ENCODE measurements at regions not wholly inside any gene's neighbourhood (a gene's known extent, or its start where the extent isn't known, plus 50 kb on each side); places are given as distances from the start of the nearest gene placed in this dataset.

DNA sequence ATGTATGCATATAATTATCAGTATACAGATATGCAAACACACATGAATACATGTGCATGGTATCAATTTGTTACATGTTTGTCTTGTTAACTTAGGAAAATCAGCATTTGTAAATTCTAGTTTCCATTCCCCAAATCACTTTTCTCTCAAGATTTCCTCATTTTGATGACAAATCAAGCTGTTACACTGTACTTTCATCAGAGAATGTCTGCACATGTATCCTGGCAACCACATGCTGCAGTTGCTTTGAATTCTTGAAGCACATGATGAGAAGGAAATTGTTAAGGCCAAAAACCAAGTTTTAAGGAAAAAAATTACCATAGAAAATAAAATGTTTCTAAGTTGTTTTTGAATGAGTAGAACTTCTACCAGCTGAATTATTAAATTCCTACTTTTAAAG lies 1834.5 kb downstream of the EFNA5 start:
- Histone ChIP-seq H3K36me3 (no peaks in the 10 kb centered on the region), H3K9me3 (no peaks in the 10 kb centered on the region), H3K27ac (no peak overlapping the region), H3K27me3 (no peaks in the 10 kb centered on the region), H3K4me1 (no peaks in the 10 kb centered on the region), H3K4me3 (no peak overlapping the region)
- TF ChIP-seq, protein P1, sequence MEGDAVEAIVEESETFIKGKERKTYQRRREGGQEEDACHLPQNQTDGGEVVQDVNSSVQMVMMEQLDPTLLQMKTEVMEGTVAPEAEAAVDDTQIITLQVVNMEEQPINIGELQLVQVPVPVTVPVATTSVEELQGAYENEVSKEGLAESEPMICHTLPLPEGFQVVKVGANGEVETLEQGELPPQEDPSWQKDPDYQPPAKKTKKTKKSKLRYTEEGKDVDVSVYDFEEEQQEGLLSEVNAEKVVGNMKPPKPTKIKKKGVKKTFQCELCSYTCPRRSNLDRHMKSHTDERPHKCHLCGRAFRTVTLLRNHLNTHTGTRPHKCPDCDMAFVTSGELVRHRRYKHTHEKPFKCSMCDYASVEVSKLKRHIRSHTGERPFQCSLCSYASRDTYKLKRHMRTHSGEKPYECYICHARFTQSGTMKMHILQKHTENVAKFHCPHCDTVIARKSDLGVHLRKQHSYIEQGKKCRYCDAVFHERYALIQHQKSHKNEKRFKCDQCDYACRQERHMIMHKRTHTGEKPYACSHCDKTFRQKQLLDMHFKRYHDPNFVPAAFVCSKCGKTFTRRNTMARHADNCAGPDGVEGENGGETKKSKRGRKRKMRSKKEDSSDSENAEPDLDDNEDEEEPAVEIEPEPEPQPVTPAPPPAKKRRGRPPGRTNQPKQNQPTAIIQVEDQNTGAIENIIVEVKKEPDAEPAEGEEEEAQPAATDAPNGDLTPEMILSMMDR (IDR thresholded peaks at IDR 0.05) = no peak
- no peak for DNase-seq (ENCODE audit: low spot score in 2 of 2)
- intact Hi-C loops (cut with DNase I) = no loop called here

DNA sequence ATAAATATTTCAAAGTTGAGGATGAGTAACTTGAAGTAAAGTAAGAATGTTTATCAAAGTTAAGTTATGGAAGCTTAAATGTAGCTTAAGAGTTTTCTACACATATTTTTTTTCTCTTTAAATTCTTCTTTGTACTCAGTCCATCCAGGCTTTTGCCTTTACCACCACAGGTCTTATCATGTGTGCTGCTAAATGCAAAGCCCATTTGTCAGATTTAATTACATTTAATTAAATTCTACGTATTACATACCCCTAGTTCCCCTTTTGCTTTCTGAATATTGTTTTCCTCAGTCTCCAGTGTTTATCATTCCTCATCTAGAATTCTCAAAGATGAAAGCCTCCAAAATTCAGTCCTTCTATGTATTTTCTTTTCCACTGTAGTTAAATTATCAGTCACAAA lies 1841.9 kb downstream of the EFNA5 start:
- Histone ChIP-seq H3K4me1 (peaks cover 0 to 6% of the 10 kb centered on the region in 2 donors), H3K27me3 (no peaks in the 10 kb centered on the region), H3K9me3 (no peaks in the 10 kb centered on the region), H3K27ac (no peak overlapping the region), H3K36me3 (no peaks in the 10 kb centered on the region), H3K4me3 (no peak overlapping the region)
- no peak for DNase-seq (ENCODE audit: low spot score in 2 of 2)
- TF ChIP-seq, protein P1 (IDR thresholded peaks at IDR 0.05) = no peak
- intact Hi-C loops (cut with DNase I) = no loop called here

DNA sequence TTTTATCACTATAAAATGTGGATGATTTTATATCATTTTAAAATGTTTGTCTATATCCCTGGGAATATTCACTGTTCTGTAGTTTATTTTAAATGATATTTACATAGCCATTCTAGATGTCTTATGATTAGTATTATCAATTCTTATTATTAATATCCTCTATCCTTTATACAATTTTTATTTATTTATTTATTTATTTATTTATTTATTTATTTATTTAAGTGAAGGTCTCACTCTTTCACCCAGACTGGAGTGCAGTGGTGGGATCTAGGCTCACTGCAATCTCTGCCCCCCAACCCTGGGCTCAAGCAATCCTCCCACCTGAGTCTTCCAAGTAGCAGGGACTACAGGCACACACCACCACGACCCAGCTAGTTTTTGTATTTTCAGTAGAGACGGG lies 1848.9 kb downstream of the EFNA5 start:
- Histone ChIP-seq H3K27ac (no peak overlapping the region), H3K9me3 (no peaks in the 10 kb centered on the region), H3K27me3 (no peaks in the 10 kb centered on the region), H3K36me3 (no peaks in the 10 kb centered on the region), H3K4me3 (no peak overlapping the region), H3K4me1 (peaks cover 0 to 6% of the 10 kb centered on the region in 2 donors)
- TF ChIP-seq, protein P1 (IDR thresholded peaks at IDR 0.05) = no peak
- intact Hi-C loops (cut with DNase I) = no loop called here
- no peak for DNase-seq (ENCODE audit: low spot score in 2 of 2)

DNA sequence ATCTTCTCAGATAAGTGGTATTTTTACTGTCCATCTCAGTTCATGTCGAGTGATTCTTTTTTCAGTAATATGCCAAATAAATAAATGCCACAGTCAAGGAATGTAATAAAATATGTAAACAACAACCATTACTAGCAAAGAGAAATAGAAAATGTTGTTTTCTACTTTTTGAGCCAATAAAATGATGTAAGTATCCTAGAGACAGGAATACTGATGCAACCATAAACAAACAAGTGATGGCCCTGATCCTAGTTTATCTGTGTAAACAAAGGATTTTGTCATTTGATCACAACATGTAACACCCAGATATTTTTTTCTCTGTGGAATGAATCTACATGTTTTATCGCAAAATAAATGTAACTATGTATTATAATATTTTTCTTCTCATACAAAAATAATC lies 1852.8 kb downstream of the EFNA5 start:
- DNase-seq (ENCODE audit: low spot score in 2 of 2) = no peak
- no peaks in the 10 kb centered on the region for H3K27me3 ChIP-seq
- H3K4me3 ChIP-seq = no peak overlapping the region
- H3K4me1 ChIP-seq = no peaks in the 10 kb centered on the region
- no peak overlapping the region for H3K27ac ChIP-seq
- TF ChIP-seq, protein P1 (IDR thresholded peaks at IDR 0.05) = no peak
- intact Hi-C loops (cut with DNase I) = no loop called here
- no peaks in the 10 kb centered on the region for H3K36me3 ChIP-seq
- no peaks in the 10 kb centered on the region for H3K9me3 ChIP-seq

DNA sequence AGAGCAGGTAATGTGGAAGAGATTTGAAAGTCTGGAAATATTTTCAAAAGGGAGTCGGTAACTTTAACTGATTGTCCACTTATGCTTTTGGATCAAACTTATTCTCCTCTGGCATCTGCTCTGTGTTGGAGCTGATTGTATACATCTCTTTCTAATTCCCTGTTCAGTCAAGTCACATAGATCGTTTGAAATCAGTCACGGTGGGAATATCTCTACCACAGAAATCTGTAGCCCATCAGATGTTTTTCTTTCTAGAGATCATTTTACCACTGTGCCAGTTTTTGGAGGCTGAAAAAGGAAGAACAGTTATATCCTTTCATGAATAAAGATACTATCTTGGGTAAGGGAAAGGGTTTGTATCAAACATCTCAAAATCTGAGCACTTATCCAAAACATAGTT lies 1853.3 kb downstream of the EFNA5 start:
- H3K4me1 ChIP-seq = no peaks in the 10 kb centered on the region
- H3K36me3 ChIP-seq = no peaks in the 10 kb centered on the region
- H3K4me3 ChIP-seq = no peak overlapping the region
- no peaks in the 10 kb centered on the region for H3K9me3 ChIP-seq
- no peak for DNase-seq (ENCODE audit: low spot score in 2 of 2)
- H3K27me3 ChIP-seq = no peaks in the 10 kb centered on the region
- intact Hi-C loops (cut with DNase I) = no loop called here
- TF ChIP-seq, protein P1 (IDR thresholded peaks at IDR 0.05) = no peak
- no peak overlapping the region for H3K27ac ChIP-seq

DNA sequence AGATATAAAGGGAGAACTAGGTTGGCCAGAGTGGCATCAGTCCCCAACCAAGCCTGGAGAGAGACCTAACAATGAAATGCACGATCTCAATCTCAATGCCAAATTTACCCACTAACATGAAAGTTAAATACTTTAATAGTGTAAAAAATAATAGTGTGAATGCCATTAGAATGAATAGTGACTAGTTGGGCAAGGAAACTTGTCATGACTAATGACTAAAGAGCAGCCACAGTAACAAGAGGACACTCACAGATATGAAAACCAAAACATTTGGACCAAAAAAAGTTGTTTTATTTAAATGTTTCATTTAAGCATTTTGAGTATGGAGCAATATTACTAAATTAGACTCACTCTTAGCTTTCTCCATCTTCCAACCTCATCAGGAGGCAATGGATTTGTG lies 1853.8 kb downstream of the EFNA5 start:
- H3K9me3 ChIP-seq = no peaks in the 10 kb centered on the region
- H3K27me3 ChIP-seq = no peaks in the 10 kb centered on the region
- H3K4me1 ChIP-seq = no peaks in the 10 kb centered on the region
- no peak for DNase-seq (ENCODE audit: low spot score in 2 of 2)
- H3K36me3 ChIP-seq = no peaks in the 10 kb centered on the region
- TF ChIP-seq, protein P1 (IDR thresholded peaks at IDR 0.05) = no peak
- intact Hi-C loops (cut with DNase I) = no loop called here
- no peak overlapping the region for H3K4me3 ChIP-seq
- no peak overlapping the region for H3K27ac ChIP-seq

Data from ascending aorta (tissue), 2 donors.